IMR-90 (cell line): ENCODE measurements at regions not wholly inside any gene's neighbourhood (a gene's known extent, or its start where the extent isn't known, plus 50 kb on each side); places are given as distances from the start of the nearest gene placed in this dataset.
"Not testable (repeated sequence)": the region's sequence is repeated elsewhere in the genome, so short reads cannot be mapped to it uniquely, and the experiment has no call there.

Source experiments
- ATAC-seq: fragments of 200-7000 bp; cut with Tn5 transposase; 2 replicates; pipeline ENCODE4 v1.9.1; 2020; ENCODE audit warnings: low read depth, mild to moderate bottlenecking, moderate library complexity
- BruUV-seq: library from RNA; stranded (reverse); fragments of 400-500 nt; replicated peaks from 2 replicates; lab custom pipeline; 2021; lab: Mats Ljungman, UMichigan
- CTCF ChIA-PET: fragments of 300-600 bp; formaldehyde crosslinking; extraction: SDS; loops from one replicate; lab custom pipeline; 2021; ENCODE audit warnings: antibody characterized with exemption; lab: Yijun Ruan, JAX
- POLR2A ChIA-PET: fragments of 300-600 bp; sonication (Branson Sonifier 250); formaldehyde crosslinking; loops from one replicate; lab custom pipeline; 2022; ENCODE audit warnings: antibody characterized with exemption; ENCODE audit not compliant: unreplicated experiment; lab: Charles Lee
- DNase-seq: peaks from one replicate; pipeline ENCODE4 v3.0.0; 2013
- H2AFZ ChIP-seq: replicated peaks from 2 replicates; pipeline ENCODE3; 2013; ENCODE audit warnings: low read length, mild to moderate bottlenecking; ENCODE audit not compliant: poor library complexity
- H2AK5ac ChIP-seq: 2 replicates; pipeline ENCODE4 v1.6.1; 2013; ENCODE audit warnings: low read depth, low read length, inconsistent platforms
- H2AK9ac ChIP-seq: replicated peaks from 2 replicates; pipeline ENCODE3; 2013; ENCODE audit warnings: mild to moderate bottlenecking, low read depth, low read length, moderate library complexity; ENCODE audit not compliant: poor library complexity
- H2BK120ac ChIP-seq: 2 replicates; pipeline ENCODE4 v1.6.1; 2013; ENCODE audit warnings: low read depth, low read length, inconsistent platforms
- H2BK15ac ChIP-seq: 3 replicates; pipeline ENCODE4 v1.6.1; 2013; ENCODE audit warnings: low read depth, low read length, inconsistent platforms
- H2BK20ac ChIP-seq: 2 replicates; pipeline ENCODE4 v1.6.1; 2013; ENCODE audit warnings: low read depth, mild to moderate bottlenecking, inconsistent platforms, low read length, moderate library complexity
- H2BK5ac ChIP-seq: 2 replicates; pipeline ENCODE4 v1.6.1; 2013; ENCODE audit warnings: mild to moderate bottlenecking, low read depth, low read length, inconsistent platforms; ENCODE audit not compliant: poor library complexity, severe bottlenecking
- H3K14ac ChIP-seq: replicated peaks from 2 replicates; pipeline ENCODE4 v1.6.1; 2013; ENCODE audit warnings: low read depth, low read length, inconsistent platforms
- H3K18ac ChIP-seq: 2 replicates; pipeline ENCODE4 v1.6.1; 2013; ENCODE audit warnings: low read depth, low read length, control low read depth
- H3K23ac ChIP-seq: 2 replicates; pipeline ENCODE4 v1.6.1; 2013; ENCODE audit warnings: low read depth, low read length, inconsistent platforms
- H3K27ac ChIP-seq: 2 replicates; pipeline ENCODE4 v1.5.1; 2013; ENCODE audit warnings: mild to moderate bottlenecking, control low read depth, low read length; ENCODE audit not compliant: insufficient read depth
- H3K27me3 ChIP-seq: 2 replicates; pipeline ENCODE4 v1.6.1; 2013; ENCODE audit warnings: low read length; ENCODE audit not compliant: control insufficient read depth, insufficient read depth
- H3K36me3 ChIP-seq: 2 replicates; pipeline ENCODE4 v1.6.1; 2013; ENCODE audit warnings: low read length, mixed read lengths; ENCODE audit not compliant: control insufficient read depth, insufficient read depth
- H3K4ac ChIP-seq: 2 replicates; pipeline ENCODE4 v1.6.1; 2013; ENCODE audit warnings: low read depth, low read length, inconsistent platforms
- H3K4me1 ChIP-seq: 2 replicates; pipeline ENCODE4 v1.6.1; 2013; ENCODE audit warnings: low read length, mixed read lengths; ENCODE audit not compliant: control insufficient read depth, insufficient read depth
- H3K4me2 ChIP-seq: 2 replicates; pipeline ENCODE4 v1.6.1; 2013; ENCODE audit warnings: low read depth, mild to moderate bottlenecking, control low read depth, low read length, moderate library complexity
- H3K4me3 ChIP-seq: 2 replicates; pipeline ENCODE4 v1.5.1; 2013; ENCODE audit warnings: low read depth, mild to moderate bottlenecking, control low read depth, low read length, moderate library complexity; ENCODE audit not compliant: insufficient read depth
- H3K56ac ChIP-seq: 2 replicates; pipeline ENCODE4 v1.6.1; 2013; ENCODE audit warnings: low read length, inconsistent platforms; ENCODE audit not compliant: insufficient read depth; ENCODE audit errors: extremely low read depth
- H3K79me1 ChIP-seq, 2 experiments: 2 replicates each; pipeline ENCODE4 v1.6.1; 2013; ENCODE audit warnings: low read length in 2 of 2, inconsistent platforms in 1 of 2, low read depth in 1 of 2
- H3K9ac ChIP-seq: 2 replicates; pipeline ENCODE4 v1.6.1; 2013; ENCODE audit warnings: low read depth, low read length, control low read depth
- H3K9me1 ChIP-seq: 2 replicates; pipeline ENCODE4 v1.6.1; 2013; ENCODE audit warnings: low read length, inconsistent platforms; ENCODE audit not compliant: insufficient read depth
- H3K9me3 ChIP-seq: 2 replicates; pipeline ENCODE4 v1.6.1; 2013; ENCODE audit warnings: low read length; ENCODE audit not compliant: control insufficient read depth, insufficient read depth
- H4K20me1 ChIP-seq: 2 replicates; pipeline ENCODE4 v1.6.1; 2013; ENCODE audit warnings: low read length, inconsistent platforms; ENCODE audit not compliant: insufficient read depth
- H4K5ac ChIP-seq: 2 replicates; pipeline ENCODE4 v1.6.1; 2013; ENCODE audit warnings: mild to moderate bottlenecking, low read depth, low read length, control low read depth
- H4K8ac ChIP-seq, 2 experiments: 2 replicates each; pipeline ENCODE4 v1.6.1; 2013; ENCODE audit warnings: low read depth in 2 of 2, low read length in 2 of 2, control low read depth in 1 of 2, inconsistent platforms in 1 of 2
- H4K91ac ChIP-seq: 2 replicates; pipeline ENCODE4 v1.6.1; 2013; ENCODE audit warnings: low read depth, low read length, inconsistent platforms; ENCODE audit not compliant: insufficient read depth
- WGBS, 2 experiments: methylation state at CpG; one replicate each; pipeline versions ENCODE4 v1.1.5 to v1.1.7; 2013; ENCODE audit warnings: missing lambda C conversion rate in 2 of 2; ENCODE audit not compliant: insufficient read length in 1 of 2; ENCODE audit errors: extremely low coverage in 2 of 2; 5-methylcytosine and 5-hydroxymethylcytosine counted together
- dilution Hi-C: fragments of 300-500 bp; cut with HindIII; formaldehyde crosslinking; loops from one replicate; pipeline ENCODE4 v1.14.3; 2018; ENCODE audit warnings: low sequenced_read_pairs; ENCODE audit not compliant: unreplicated experiment
- in situ Hi-C: fragments of 300-500 bp; cut with MboI; formaldehyde crosslinking; loops from 3 replicates; pipeline ENCODE4 v1.14.3; 2019; ENCODE audit warnings: low sequenced_read_pairs, inconsistent platforms, mixed read lengths
- intact Hi-C: fragments of 100-400 bp; cut with micrococcal nuclease; formaldehyde crosslinking; loops from 2 replicates; pipeline ENCODE4 v1.10.0; 2022

DNA sequence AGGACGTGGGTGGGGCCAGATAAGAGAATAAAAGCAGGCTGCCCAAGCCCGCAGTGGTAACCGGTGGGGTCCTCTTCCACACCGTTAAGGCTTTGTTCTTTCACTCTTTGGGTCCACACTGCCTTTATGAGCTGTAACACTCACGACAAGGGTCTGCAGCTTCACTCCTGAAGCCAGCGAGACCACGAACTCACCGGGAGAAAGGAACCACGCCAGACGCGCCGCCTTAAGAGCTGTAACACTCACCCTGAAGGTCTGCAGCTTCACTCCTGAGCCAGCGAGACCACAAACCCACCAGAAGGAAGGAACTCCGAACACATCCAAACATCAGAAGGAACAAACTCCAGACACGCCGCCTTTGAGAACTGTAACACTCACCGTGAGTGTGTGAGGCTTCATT, 203.9 kb upstream of the HNRNPA3 start:
- H3K27me3 ChIP-seq, H3K79me1 ChIP-seq, H4K8ac ChIP-seq, CTCF ChIA-PET, H4K20me1 ChIP-seq, H3K36me3 ChIP-seq, H2AK9ac ChIP-seq, H2BK5ac ChIP-seq, H2AK5ac ChIP-seq, DNase-seq, H3K4me1 ChIP-seq, ATAC-seq, H4K5ac ChIP-seq, H3K23ac ChIP-seq, H3K14ac ChIP-seq, H3K9me3 ChIP-seq, dilution Hi-C loops, H4K91ac ChIP-seq, H3K18ac ChIP-seq, H2BK20ac ChIP-seq, H3K9me1 ChIP-seq, H2BK15ac ChIP-seq, H2BK120ac ChIP-seq, H3K56ac ChIP-seq, POLR2A ChIA-PET, H3K4me2 ChIP-seq, H3K4me3 ChIP-seq, intact Hi-C loops, H2AFZ ChIP-seq, H3K9ac ChIP-seq, BruUV-seq, H3K4ac ChIP-seq, H3K27ac ChIP-seq, in situ Hi-C loops: not testable (repeated sequence)
- whole genome bisulfite sequencing, 2 experiments, result 100% methylated on average over 1 of the region's 17 CpGs; no CpG with 5 or more reads in 1 of the 2 experiments
